SK-N-DZ (cell line): ENCODE measurements at regions not wholly inside any gene's neighbourhood (a gene's known extent, or its start where the extent isn't known, plus 50 kb on each side); places are given as distances from the start of the nearest gene placed in this dataset.

ENCODE experiments used
- DNase-seq: peaks from one replicate; pipeline ENCODE4 v3.0.0-alpha.2; 2015; ENCODE audit warnings: low spot score

- DNase-seq: no peak
These were observed 135.4 kb downstream of the NCOR2 start for GRCh38 chr12:124431971-124432370.

- DNase-seq: no peak
These were observed 135.6 kb downstream of the RFLNA start for GRCh38 chr12:124430491-124430890.

- no peak for DNase-seq
These were observed 134.6 kb downstream of the RFLNA start for GRCh38 chr12:124429535-124429934.

GRCh38 chr12:124428792-124429281 lies 133.9 kb downstream of the RFLNA start:
- DNase-seq: no peak

- peak; percentile 92 for DNase-seq
These were observed 133.4 kb downstream of the RFLNA start for GRCh38 chr12:124428136-124428791.

- no peak for DNase-seq
These were observed 132.0 kb downstream of the RFLNA start for GRCh38 chr12:124426594-124427555.

GRCh38 chr12:124425667-124426066 lies 130.8 kb downstream of the RFLNA start:
- DNase-seq: no peak

- DNase-seq: no peak
These were observed 129.6 kb downstream of the RFLNA start for GRCh38 chr12:124424516-124424905.

GRCh38 chr12:124423761-124424515 lies 129.0 kb downstream of the RFLNA start:
- DNase-seq: no peak

- no peak for DNase-seq
These were observed 128.0 kb downstream of the RFLNA start for GRCh38 chr12:124422570-124423523.

- DNase-seq: no peak
These were observed 127.3 kb downstream of the RFLNA start for GRCh38 chr12:124422142-124422569.

GRCh38 chr12:124420996-124421674 lies 126.2 kb downstream of the RFLNA start:
- DNase-seq: no peak

GRCh38 chr12:124420041-124420995 lies 125.4 kb downstream of the RFLNA start:
- DNase-seq: no peak

- DNase-seq: no peak
These were observed 124.6 kb downstream of the RFLNA start for GRCh38 chr12:124419292-124420040.

- DNase-seq: no peak
These were observed 123.9 kb downstream of the RFLNA start for GRCh38 chr12:124418791-124419190.

GRCh38 chr12:124418156-124418555 lies 123.3 kb downstream of the RFLNA start:
- no peak for DNase-seq

- DNase-seq: no peak
These were observed 121.9 kb downstream of the RFLNA start for GRCh38 chr12:124416516-124417395.
